ENCODE measurements at regions not wholly inside any gene's neighbourhood (a gene's known extent, or its start where the extent isn't known, plus 50 kb on each side); places are given as distances from the start of the nearest gene placed in this dataset.

GRCh38 chr18:44545359-44545985 is 135.2 kb upstream of the SETBP1 start:
- TF ChIP-seq POLR2AphosphoS5 (IDR thresholded peaks at IDR 0.05; ENCODE audit: borderline replicate concordance, low read depth, low read length) (no peak), EZH2 (IDR thresholded peaks at IDR 0.05) (no peak), FOXP2 (optimal IDR thresholded peaks at IDR 0.05; ENCODE audit: control extremely low read depth, extremely low read length, insufficient read depth) (no peak)

Data from SK-N-MC (cell line).